ENCODE measurements at regions not wholly inside any gene's neighbourhood (a gene's known extent, or its start where the extent isn't known, plus 50 kb on each side); places are given as distances from the start of the nearest gene placed in this dataset.

- ChIA-PET CTCF (no interaction called here), POLR2A (no interaction called here)
- H3K36me3 ChIP-seq (ENCODE audit: control insufficient read depth in 2 of 2, insufficient read depth in 1 of 2, low read length in 2 of 2), result no peaks in the 10 kb centered on the region
- H3K9me3 ChIP-seq (ENCODE audit: control insufficient read depth, insufficient read depth, low read depth, low read length), result no peaks in the 10 kb centered on the region
- no peak overlapping the region for H3K4me3 ChIP-seq (ENCODE audit: low read depth, low read length)
- H3K4me1 ChIP-seq (ENCODE audit: control insufficient read depth, insufficient read depth, low read length), result no peaks in the 10 kb centered on the region
- no peak overlapping the region for H3K27ac ChIP-seq (ENCODE audit: extremely low read depth, low read depth, low read length)
- no peak for TF ChIP-seq KLF1 (tag by site-specific recombination; IDR thresholded peaks at IDR 0.05)
- TF ChIP-seq ZNF140 (tag by site-specific recombination; IDR thresholded peaks at IDR 0.05), result no peak
- no peak for TF ChIP-seq WT1 (tag by site-specific recombination; IDR thresholded peaks at IDR 0.05)
- no peak for TF ChIP-seq ZBTB10 (tag by site-specific recombination; IDR thresholded peaks at IDR 0.05)
- no peak for TF ChIP-seq ZNF645 (tag by site-specific recombination; IDR thresholded peaks at IDR 0.05)
- TF ChIP-seq ZNF2 (tag by site-specific recombination; IDR thresholded peaks at IDR 0.05), result no peak
- TF ChIP-seq BCL11A (tag by site-specific recombination; IDR thresholded peaks at IDR 0.05; ENCODE audit: low read depth), result no peak
- TF ChIP-seq ZNF768 (tag by site-specific recombination; IDR thresholded peaks at IDR 0.05), result no peak
- no peak for TF ChIP-seq HOXC10 (CRISPR knock-in tag; IDR thresholded peaks at IDR 0.05)
- TF ChIP-seq OSR2 (tag by site-specific recombination; IDR thresholded peaks at IDR 0.05), result no peak
- TF ChIP-seq KLF10 (tag by site-specific recombination; IDR thresholded peaks at IDR 0.05), result no peak
- TF ChIP-seq ZNF398 (tag by site-specific recombination; IDR thresholded peaks at IDR 0.05), result no peak
- no peak for TF ChIP-seq ATF2 (tag by site-specific recombination; IDR thresholded peaks at IDR 0.05; ENCODE audit: low read depth)
- TF ChIP-seq TSHZ1 (tag by site-specific recombination; IDR thresholded peaks at IDR 0.05; ENCODE audit: borderline replicate concordance), result no peak
- no peak for TF ChIP-seq ZNF280C (tag by site-specific recombination; IDR thresholded peaks at IDR 0.05)
- TF ChIP-seq YY1 (tag by site-specific recombination; IDR thresholded peaks at IDR 0.05), result no peak
- TF ChIP-seq PRDM2 (tag by site-specific recombination; IDR thresholded peaks at IDR 0.05; ENCODE audit: borderline replicate concordance), result no peak
- TF ChIP-seq ZNF335 (tag by site-specific recombination; conservative IDR thresholded peaks at IDR 0.05), result no peak
Observed at GRCh38 chr7:37534893-37535610, 86.4 kb upstream of the ELMO1 start.

All from HEK293 (cell line).